IPS-18a (cell line): ENCODE measurements at regions not wholly inside any gene's neighbourhood (a gene's known extent, or its start where the extent isn't known, plus 50 kb on each side); places are given as distances from the start of the nearest gene placed in this dataset.
A peak's percentile ranks its signal among the peaks of the same experiment; 100 is the strongest.

Experiments
- H3K27ac ChIP-seq: one replicate; pipeline ENCODE4 v1.5.1; 2013; ENCODE audit warnings: low read length
- H3K27me3 ChIP-seq: one replicate; pipeline ENCODE4 v1.6.1; 2013; ENCODE audit warnings: mild to moderate bottlenecking, low read length; ENCODE audit not compliant: control insufficient read depth, insufficient read depth
- H3K36me3 ChIP-seq: one replicate; pipeline ENCODE4 v1.6.1; 2013; ENCODE audit warnings: low read depth, low read length; ENCODE audit not compliant: control insufficient read depth
- H3K4me1 ChIP-seq: one replicate; pipeline ENCODE4 v1.6.1; 2013; ENCODE audit warnings: low read depth, low read length; ENCODE audit not compliant: control insufficient read depth
- H3K4me3 ChIP-seq: one replicate; pipeline ENCODE4 v1.5.1; 2013; ENCODE audit warnings: low read length
- H3K9ac ChIP-seq: one replicate; pipeline ENCODE4 v1.6.1; 2013; ENCODE audit warnings: mild to moderate bottlenecking, low read length, moderate library complexity
- H3K9me3 ChIP-seq: one replicate; pipeline ENCODE4 v1.6.1; 2013; ENCODE audit warnings: low read depth, low read length; ENCODE audit not compliant: control insufficient read depth

DNA sequence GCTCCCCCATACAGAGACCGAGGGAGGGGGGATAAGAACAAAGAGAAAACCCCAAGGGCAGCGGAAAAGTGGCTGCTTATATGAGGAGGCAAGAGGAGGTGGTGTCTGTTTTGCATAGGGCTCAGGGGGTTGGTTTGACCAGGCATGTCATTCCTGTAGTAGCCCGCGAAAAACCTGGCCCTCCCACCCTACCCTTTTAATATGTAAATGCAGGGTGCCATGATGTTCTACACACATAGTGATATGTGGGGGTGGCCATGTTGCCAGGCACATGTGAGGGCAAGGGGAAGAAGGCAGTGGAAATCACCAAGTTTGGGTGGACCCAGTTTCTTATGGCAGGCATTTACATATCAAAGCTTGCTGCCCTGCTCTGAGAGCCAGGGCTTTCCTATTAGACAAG is 203.5 kb upstream of the UBL3 start:
- Histone ChIP-seq H3K4me3 (peak overlapping the region; percentile 46), H3K4me1 (peaks cover 25% of the 10 kb centered on the region), H3K9me3 (peaks cover 19% of the 10 kb centered on the region), H3K27ac (peak overlapping the region; percentile 55), H3K9ac (peak overlapping the region; percentile 56), H3K36me3 (no peaks in the 10 kb centered on the region), H3K27me3 (no peaks in the 10 kb centered on the region)

DNA sequence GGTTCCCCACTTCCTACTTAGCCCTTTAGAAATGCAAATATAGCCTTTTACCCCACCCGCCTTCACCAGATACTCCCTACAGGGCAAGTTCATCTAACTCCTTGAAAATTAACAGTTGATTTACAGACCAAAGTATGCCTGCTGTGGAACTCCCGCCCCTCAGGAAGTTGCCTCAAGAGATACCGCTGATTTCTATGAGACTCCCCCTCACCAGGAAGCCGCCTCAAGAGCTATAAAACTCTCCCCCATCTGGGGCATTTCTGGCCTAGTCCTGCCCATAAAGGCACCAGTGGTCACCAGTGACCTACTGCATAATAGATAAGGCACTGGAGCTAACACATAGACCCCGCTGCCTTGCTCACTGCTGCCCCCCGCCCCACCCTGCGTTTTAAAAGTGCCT is 201.7 kb upstream of the UBL3 start:
- Histone ChIP-seq H3K9ac (peak overlapping the region; percentile 25), H3K27me3 (no peaks in the 10 kb centered on the region), H3K36me3 (no peaks in the 10 kb centered on the region), H3K9me3 (peaks cover 5% of the 10 kb centered on the region), H3K4me3 (peak overlapping the region; percentile 46), H3K4me1 (peaks cover 25% of the 10 kb centered on the region), H3K27ac (peak overlapping the region; percentile 55)

DNA sequence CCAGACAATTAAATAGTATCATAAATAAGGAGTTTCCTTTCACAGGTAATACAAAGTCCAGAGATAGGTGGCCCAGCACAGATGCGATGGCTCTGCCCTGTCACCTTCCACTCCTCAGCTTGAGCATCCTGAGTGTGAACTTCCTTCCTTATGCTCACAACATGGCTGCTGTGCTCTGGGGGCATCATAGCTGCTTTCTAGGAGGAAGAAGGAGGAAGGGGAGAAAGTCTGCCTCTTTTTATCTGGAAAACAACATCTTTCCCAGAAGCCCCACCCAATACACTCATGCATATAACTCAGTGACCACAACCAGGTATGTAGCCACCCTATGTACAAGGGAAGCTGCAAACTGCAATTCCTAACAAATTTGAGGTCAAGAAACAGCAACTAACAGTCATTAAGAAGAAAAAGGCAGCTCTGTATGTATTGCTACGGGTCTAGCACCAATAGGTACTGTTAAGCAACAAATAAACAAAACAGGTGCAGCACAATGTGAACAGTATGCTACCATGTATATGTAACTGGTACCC is 201.2 kb upstream of the UBL3 start:
- Histone ChIP-seq H3K4me3 (peak overlapping the region; percentile 32), H3K9me3 (no peaks in the 10 kb centered on the region), H3K27me3 (no peaks in the 10 kb centered on the region), H3K27ac (peak overlapping the region; percentile 81), H3K9ac (peak overlapping the region; percentile 34), H3K36me3 (no peaks in the 10 kb centered on the region), H3K4me1 (peaks cover 25% of the 10 kb centered on the region)

DNA sequence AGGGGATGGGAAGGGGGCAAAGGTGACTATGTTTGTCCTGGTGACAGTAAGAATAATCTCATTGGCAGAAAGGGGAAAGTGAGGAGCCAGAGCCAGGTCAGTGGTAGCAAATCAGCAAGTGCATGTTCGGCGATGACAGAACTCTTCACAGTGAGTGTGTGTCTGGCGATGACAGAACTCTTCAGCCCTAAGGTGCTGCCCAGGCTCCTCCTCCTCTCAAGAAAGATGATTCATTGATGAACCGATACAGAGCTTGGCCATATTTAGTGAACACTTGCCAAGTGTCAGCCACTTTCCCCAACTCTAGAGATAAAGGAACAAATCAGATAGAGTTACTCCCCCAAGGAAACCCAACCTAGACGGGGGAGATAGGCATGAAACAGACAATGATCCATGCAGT is 199.3 kb upstream of the UBL3 start:
- no peak overlapping the region for H3K9ac ChIP-seq

DNA sequence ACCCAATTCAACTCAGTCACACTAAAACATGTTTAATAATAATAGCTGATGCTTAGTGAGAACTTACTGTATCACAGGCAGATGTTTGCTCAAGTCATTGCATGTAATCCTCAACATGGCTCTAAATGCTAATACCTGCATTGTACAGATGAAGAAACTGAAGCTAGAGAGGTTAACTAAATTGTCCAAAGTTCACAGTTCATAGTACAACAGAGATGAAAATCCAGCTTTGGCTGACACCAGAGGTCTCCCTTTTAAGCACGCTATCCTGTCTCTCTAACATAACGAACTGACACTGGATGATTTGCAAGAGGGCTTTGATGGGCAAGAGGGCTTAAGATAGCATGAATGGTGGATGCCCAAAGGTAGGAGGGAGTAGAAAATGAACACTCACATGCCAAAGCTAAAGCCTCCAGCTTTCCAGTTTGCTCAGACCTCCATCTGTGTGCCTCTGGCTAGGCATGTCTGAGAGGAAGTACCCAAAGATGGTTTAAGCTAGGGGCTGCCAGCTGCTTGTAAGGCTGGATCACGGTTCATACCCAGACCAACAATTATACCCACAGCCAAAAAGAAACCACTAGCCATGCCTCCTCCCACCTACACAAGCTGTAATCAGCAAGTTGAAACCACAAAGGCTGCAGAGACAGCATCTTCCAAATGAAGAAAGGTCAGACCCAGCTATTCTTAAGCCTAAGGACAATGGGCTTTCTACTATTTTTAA is 196.9 kb upstream of the UBL3 start:
- H3K4me3 ChIP-seq: no peak overlapping the region
- H3K9me3 ChIP-seq: no peaks in the 10 kb centered on the region
- H3K27me3 ChIP-seq: no peaks in the 10 kb centered on the region
- H3K9ac ChIP-seq: no peak overlapping the region
- peaks cover 10% of the 10 kb centered on the region for H3K4me1 ChIP-seq
- H3K27ac ChIP-seq: no peak overlapping the region
- no peaks in the 10 kb centered on the region for H3K36me3 ChIP-seq

More for the DNA sequence above, 199.3 kb upstream of the UBL3 start:
- no peak overlapping the region for H3K4me3 ChIP-seq
- H3K4me1 ChIP-seq: peaks cover 25% of the 10 kb centered on the region
- no peaks in the 10 kb centered on the region for H3K27me3 ChIP-seq
- no peaks in the 10 kb centered on the region for H3K36me3 ChIP-seq
- H3K9me3 ChIP-seq: no peaks in the 10 kb centered on the region
- H3K27ac ChIP-seq: no peak overlapping the region

DNA sequence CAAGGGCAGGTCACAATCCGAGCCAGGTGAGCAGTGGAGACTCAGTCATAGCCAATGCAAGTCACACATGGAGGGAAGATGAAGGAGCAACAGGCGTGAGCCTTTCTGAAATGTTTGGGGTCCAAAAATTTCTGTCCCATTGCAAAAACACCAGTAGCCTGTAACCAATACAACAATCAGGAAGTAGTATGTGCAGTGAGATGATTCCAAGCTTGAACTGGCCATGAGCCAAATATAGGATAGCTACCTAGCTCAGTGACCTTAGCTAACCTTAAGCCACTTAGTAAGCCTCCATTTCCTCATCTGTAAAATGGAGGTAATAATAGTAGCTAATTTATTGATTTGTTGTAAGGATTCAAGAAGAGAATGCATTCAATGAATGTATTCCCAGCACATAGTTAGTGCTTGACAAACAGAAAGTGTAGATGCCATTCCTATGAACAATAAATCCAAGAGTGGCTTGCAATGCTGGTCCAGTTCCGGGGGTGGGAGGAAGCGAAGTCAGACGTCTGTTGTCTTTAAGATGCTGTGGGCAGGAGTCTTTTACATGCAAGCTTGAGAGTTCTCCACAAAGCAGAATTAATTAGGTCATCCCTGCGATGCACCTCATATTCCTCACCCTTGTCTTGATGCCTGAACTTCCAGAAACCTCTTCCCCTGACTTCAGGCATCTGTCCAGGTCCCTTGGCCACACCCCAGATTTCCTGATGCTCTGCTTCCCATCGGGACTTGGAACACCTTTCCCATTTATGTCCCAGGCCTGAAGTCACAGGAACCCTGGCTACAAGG is 195.7 kb upstream of the UBL3 start:
- no peak overlapping the region for H3K9ac ChIP-seq
- no peaks in the 10 kb centered on the region for H3K9me3 ChIP-seq
- no peaks in the 10 kb centered on the region for H3K4me1 ChIP-seq
- no peaks in the 10 kb centered on the region for H3K27me3 ChIP-seq
- no peaks in the 10 kb centered on the region for H3K36me3 ChIP-seq
- no peak overlapping the region for H3K27ac ChIP-seq
- no peak overlapping the region for H3K4me3 ChIP-seq

DNA sequence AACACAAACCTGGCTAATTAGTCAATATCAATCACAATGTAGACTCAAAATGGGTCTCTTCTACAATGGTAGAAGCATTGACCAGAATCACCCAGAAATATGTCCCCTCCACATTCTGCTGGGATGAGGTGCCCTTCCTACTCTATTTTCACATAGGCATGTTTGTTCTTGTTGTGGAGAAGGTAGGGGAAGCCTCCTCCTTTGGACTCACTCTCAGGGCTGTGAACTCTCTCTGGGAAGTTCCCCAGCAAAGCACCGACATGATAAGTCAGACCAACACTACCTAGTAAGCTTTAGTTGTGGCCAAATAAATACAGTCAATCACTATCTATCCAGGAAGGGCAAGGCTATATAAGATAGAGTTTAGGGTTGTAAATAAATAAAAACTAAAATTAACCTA is 194.5 kb upstream of the UBL3 start:
- Histone ChIP-seq H3K9me3 (no peaks in the 10 kb centered on the region), H3K27me3 (no peaks in the 10 kb centered on the region), H3K9ac (no peak overlapping the region), H3K27ac (no peak overlapping the region), H3K4me1 (no peaks in the 10 kb centered on the region), H3K4me3 (no peak overlapping the region), H3K36me3 (no peaks in the 10 kb centered on the region)

DNA sequence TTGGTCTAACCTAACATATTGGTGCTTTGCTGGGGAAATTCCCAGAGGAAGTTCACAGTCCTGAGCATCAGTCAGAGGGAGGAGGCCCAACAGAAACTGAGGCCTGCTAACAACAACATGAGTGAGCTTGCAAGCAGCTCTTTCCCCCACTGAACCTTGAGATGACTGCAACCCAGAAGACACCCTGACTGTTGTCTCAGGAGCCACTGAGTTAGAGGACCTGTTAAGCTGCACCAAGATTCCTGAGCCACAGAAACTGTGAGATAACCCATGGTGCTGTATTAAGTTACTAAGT is 193.2 kb upstream of the UBL3 start:
- no peaks in the 10 kb centered on the region for H3K36me3 ChIP-seq
- H3K27me3 ChIP-seq: no peaks in the 10 kb centered on the region
- no peak overlapping the region for H3K9ac ChIP-seq
- peaks cover 12% of the 10 kb centered on the region for H3K4me1 ChIP-seq
- no peak overlapping the region for H3K4me3 ChIP-seq
- no peaks in the 10 kb centered on the region for H3K9me3 ChIP-seq
- H3K27ac ChIP-seq: no peak overlapping the region

DNA sequence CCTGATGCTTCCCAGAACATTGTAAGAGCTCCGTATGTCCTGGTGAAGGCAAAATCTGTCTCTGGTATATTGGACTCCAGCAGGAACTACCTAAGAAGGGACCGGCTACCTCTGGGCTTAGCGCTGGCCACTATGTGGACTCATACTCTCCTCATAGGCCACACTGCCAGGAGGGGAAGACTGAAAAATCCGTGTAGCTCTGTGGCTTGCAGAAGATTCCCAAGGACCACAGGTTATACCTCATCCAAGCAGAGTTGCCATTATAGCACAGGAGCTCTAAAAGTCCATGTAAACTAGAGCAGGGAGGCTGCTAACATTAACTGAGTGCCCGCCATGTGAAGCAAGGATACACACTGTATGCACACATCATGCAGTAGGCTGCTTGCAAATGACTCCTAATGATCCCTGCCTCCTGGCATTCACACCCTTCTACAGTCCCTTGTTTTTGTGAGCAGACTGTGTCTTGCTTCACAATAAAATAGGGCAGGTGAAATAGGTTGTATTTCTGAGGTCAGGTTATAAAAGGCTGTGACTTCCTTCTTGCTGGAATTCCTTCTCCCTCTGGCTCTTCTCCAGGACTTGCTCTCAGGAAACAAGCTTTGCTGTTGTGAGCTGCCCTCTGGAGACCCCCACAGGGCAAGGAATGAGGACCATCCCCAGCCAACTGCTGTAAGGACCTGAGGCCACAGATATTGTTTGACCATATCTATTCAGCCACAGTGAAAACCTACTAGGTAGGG is 192.6 kb upstream of the UBL3 start:
- Histone ChIP-seq H3K9ac (no peak overlapping the region), H3K27me3 (no peaks in the 10 kb centered on the region), H3K4me3 (no peak overlapping the region)

DNA sequence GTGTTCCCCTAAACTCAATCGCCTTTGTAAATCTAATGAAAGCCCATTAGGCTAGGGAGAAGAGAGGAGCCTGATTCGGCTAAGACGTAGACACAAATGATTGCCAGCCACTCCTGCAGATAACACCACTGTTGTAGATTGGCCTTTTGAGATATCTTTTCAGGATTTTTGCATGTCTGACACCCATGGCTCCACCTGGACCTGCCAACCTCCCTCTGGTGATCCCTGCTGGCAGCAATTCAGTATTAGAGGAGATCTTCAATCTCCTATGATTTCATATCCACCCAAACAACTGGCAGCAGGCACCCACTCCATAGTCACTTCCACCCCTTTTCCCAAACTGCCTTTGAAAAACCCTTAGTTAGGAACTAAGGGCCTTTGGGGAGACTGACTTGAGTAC is 191.9 kb upstream of the UBL3 start:
- no peaks in the 10 kb centered on the region for H3K27me3 ChIP-seq
- H3K4me1 ChIP-seq: peaks cover 19% of the 10 kb centered on the region
- no peak overlapping the region for H3K4me3 ChIP-seq
- no peaks in the 10 kb centered on the region for H3K9me3 ChIP-seq
- H3K27ac ChIP-seq: no peak overlapping the region
- no peak overlapping the region for H3K9ac ChIP-seq
- no peaks in the 10 kb centered on the region for H3K36me3 ChIP-seq

More for the DNA sequence above, 192.6 kb upstream of the UBL3 start:
- no peaks in the 10 kb centered on the region for H3K36me3 ChIP-seq
- peaks cover 13% of the 10 kb centered on the region for H3K4me1 ChIP-seq
- H3K9me3 ChIP-seq: no peaks in the 10 kb centered on the region
- no peak overlapping the region for H3K27ac ChIP-seq

DNA sequence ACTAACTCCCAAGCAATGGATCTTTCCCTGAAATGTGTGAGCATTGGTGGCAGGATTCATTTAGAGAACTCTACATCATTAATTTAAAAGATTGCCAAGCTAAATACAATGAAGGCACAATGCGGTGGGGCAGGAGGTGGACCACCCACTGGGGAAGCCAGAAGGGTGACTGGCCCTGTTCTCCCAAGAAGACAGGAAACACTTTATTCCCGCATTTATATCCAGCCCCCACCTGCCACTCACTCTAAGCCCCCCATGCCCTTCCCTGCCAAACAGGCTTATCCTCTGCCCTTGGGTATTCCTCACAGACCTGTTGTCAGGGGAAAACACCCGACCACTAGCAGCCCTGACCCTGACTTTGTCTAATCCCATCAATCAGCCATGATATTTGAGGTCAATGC is 189.1 kb upstream of the UBL3 start:
- Histone ChIP-seq H3K36me3 (no peaks in the 10 kb centered on the region), H3K27me3 (no peaks in the 10 kb centered on the region), H3K27ac (no peak overlapping the region)

More for the DNA sequence above, 189.1 kb upstream of the UBL3 start:
- Histone ChIP-seq H3K4me1 (peaks cover 19% of the 10 kb centered on the region), H3K9me3 (no peaks in the 10 kb centered on the region), H3K9ac (no peak overlapping the region), H3K4me3 (no peak overlapping the region)
